GM12864 (cell line): ENCODE measurements at regions not wholly inside any gene's neighbourhood (a gene's known extent, or its start where the extent isn't known, plus 50 kb on each side); places are given as distances from the start of the nearest gene placed in this dataset.

Source experiments
- DNase-seq: peaks from one replicate; pipeline ENCODE4 v3.0.0-alpha.2; 2011; ENCODE audit warnings: low read depth
- H3K4me3 ChIP-seq: 2 replicates; pipeline ENCODE4 v1.5.1; 2011; ENCODE audit warnings: mild to moderate bottlenecking, low read depth, low read length, control low read depth
- CTCF ChIP-seq: IDR thresholded peaks from 2 replicates; pipeline ENCODE4 v1.5.1; 2011; ENCODE audit warnings: low read depth, mild to moderate bottlenecking, moderate library complexity, low read length, control low read depth, inconsistent platforms; ENCODE audit errors: missing control alignments

GRCh38 chr20:41719151-41719550 lies 101.0 kb upstream of the CHD6 start:
- no peak for TF ChIP-seq CTCF
- no peak overlapping the region for H3K4me3 ChIP-seq
- no peak for DNase-seq

- no peak for DNase-seq
- no peak overlapping the region for H3K4me3 ChIP-seq
- TF ChIP-seq CTCF = no peak
Measured at GRCh38 chr20:41717483-41717882, 99.3 kb upstream of the CHD6 start.

GRCh38 chr20:41716911-41717310 lies 98.7 kb upstream of the CHD6 start:
- TF ChIP-seq CTCF = no peak
- no peak overlapping the region for H3K4me3 ChIP-seq
- no peak for DNase-seq

- DNase-seq = no peak
- TF ChIP-seq CTCF = no peak
- no peak overlapping the region for H3K4me3 ChIP-seq
Measured at GRCh38 chr20:41716436-41716835, 98.3 kb upstream of the CHD6 start.

- no peak for TF ChIP-seq CTCF
- no peak for DNase-seq
- H3K4me3 ChIP-seq = no peak overlapping the region
Measured at GRCh38 chr20:41715526-41715925, 97.3 kb upstream of the CHD6 start.

- H3K4me3 ChIP-seq = no peak overlapping the region
- TF ChIP-seq CTCF = no peak
- DNase-seq = no peak
Measured at GRCh38 chr20:41714030-41714429, 95.9 kb upstream of the CHD6 start.

GRCh38 chr20:41704896-41705295 lies 86.7 kb upstream of the CHD6 start:
- no peak overlapping the region for H3K4me3 ChIP-seq
- no peak for DNase-seq
- no peak for TF ChIP-seq CTCF
